SK-N-SH (cell line): ENCODE measurements at regions not wholly inside any gene's neighbourhood (a gene's known extent, or its start where the extent isn't known, plus 50 kb on each side); places are given as distances from the start of the nearest gene placed in this dataset.

Source experiments
- CHD2 ChIP-seq: fragments of 150-350 bp; IDR thresholded peaks from 2 replicates; pipeline ENCODE4 v1.6.1; 2018; ENCODE audit warnings: low read length; ENCODE audit not compliant: partially characterized antibody
- CTCF ChIP-seq: fragments of 200-600 bp; sonication (generic); IDR thresholded peaks from 2 replicates; pipeline ENCODE4 v1.6.1; 2017; ENCODE audit warnings: antibody characterized with exemption, mild to moderate bottlenecking, moderate library complexity
- EP300 ChIP-seq, 2 experiments: IDR thresholded peaks; 2 replicates each; pipeline versions ENCODE4 v1.4.0 to v1.6.1; 2012; ENCODE audit warnings: borderline replicate concordance in 1 of 2, low read depth in 1 of 2, low read length in 1 of 2
- GATA2 ChIP-seq: sonication (generic); formaldehyde crosslinking; IDR thresholded peaks from 2 replicates; pipeline ENCODE4 v1.5.0; 2020; ENCODE audit warnings: mild to moderate bottlenecking, missing genetic modification reagents
- POLR2AphosphoS5 ChIP-seq: IDR thresholded peaks from 2 replicates; pipeline ENCODE4 v1.6.1; 2012; ENCODE audit warnings: low read depth, low read length
- RAD21 ChIP-seq: IDR thresholded peaks from 2 replicates; pipeline ENCODE4 v1.6.1; 2012; ENCODE audit warnings: mild to moderate bottlenecking, low read length
- REST ChIP-seq: IDR thresholded peaks from 2 replicates; pipeline ENCODE4 v1.6.1; 2012; ENCODE audit warnings: mild to moderate bottlenecking, low read depth, low read length, moderate library complexity
- RFX5 ChIP-seq: IDR thresholded peaks from 2 replicates; pipeline ENCODE4 v1.6.1; 2012; ENCODE audit warnings: mild to moderate bottlenecking, improper control_type of control experiment, low read length
- RXRA ChIP-seq: IDR thresholded peaks from 2 replicates; pipeline ENCODE4 v1.4.0; 2012; ENCODE audit warnings: low read depth, mild to moderate bottlenecking, borderline replicate concordance
- SIN3A ChIP-seq: IDR thresholded peaks from 2 replicates; pipeline ENCODE4 v1.6.1; 2012; ENCODE audit warnings: low read depth, mild to moderate bottlenecking, low read length, moderate library complexity, borderline replicate concordance
- SMC3 ChIP-seq: IDR thresholded peaks from 2 replicates; pipeline ENCODE4 v1.6.1; 2012; ENCODE audit warnings: low read depth, low read length, improper control_type of control experiment
- TEAD4 ChIP-seq: IDR thresholded peaks from 2 replicates; pipeline ENCODE4 v1.4.0; 2012; ENCODE audit warnings: mild to moderate bottlenecking, borderline replicate concordance; ENCODE audit not compliant: insufficient read depth
- USF2 ChIP-seq: fragments of 150-350 bp; IDR thresholded peaks from 2 replicates; pipeline ENCODE4 v1.6.1; 2017; ENCODE audit warnings: antibody characterized with exemption, low read length, low read depth, borderline replicate concordance
- YY1 ChIP-seq: IDR thresholded peaks from 2 replicates; pipeline ENCODE4 v1.4.0; 2012; ENCODE audit warnings: low read depth, mild to moderate bottlenecking

- TF ChIP-seq SMC3 (no peak), RXRA (no peak), POLR2AphosphoS5 (no peak), RFX5 (no peak), YY1 (no peak), CTCF (no peak), RAD21 (no peak), CHD2 (no peak), GATA2 (no peak), SIN3A (no peak), EP300 (IDR thresholded peaks at IDR 0.05; ENCODE audit: borderline replicate concordance in 1 of 2, low read depth in 1 of 2, low read length in 1 of 2) (no peak), REST (no peak), TEAD4 (no peak), USF2 (no peak)
Observed at GRCh38 chr1:209208648-209209047, 374.9 kb upstream of the CAMK1G start.
